ENCODE measurements at regions not wholly inside any gene's neighbourhood (a gene's known extent, or its start where the extent isn't known, plus 50 kb on each side); places are given as distances from the start of the nearest gene placed in this dataset.

GRCh38 chr14:84435820-84436324, 1094.1 kb upstream of the FLRT2 start:
- no peaks in the 10 kb centered on the region for H3K27me3 ChIP-seq (ENCODE audit: control insufficient read depth, insufficient read depth, low read length)

GRCh38 chr14:84436528-84436927, 1093.4 kb upstream of the FLRT2 start:
- Histone ChIP-seq H3K9ac (ENCODE audit: low read length) (no peak overlapping the region), H3K4me3 (ENCODE audit: low read length) (no peak overlapping the region), H3K27ac (ENCODE audit: low read depth, low read length) (no peak overlapping the region), H3K4me1 (ENCODE audit: control insufficient read depth, insufficient read depth, low read length) (no peaks in the 10 kb centered on the region), H3K27me3 (ENCODE audit: control insufficient read depth, insufficient read depth, low read length) (no peaks in the 10 kb centered on the region), H3K36me3 (ENCODE audit: control insufficient read depth, insufficient read depth, low read length) (no peaks in the 10 kb centered on the region)

More at GRCh38 chr14:84435820-84436324, 1094.1 kb upstream of the FLRT2 start:
- Histone ChIP-seq H3K4me3 (ENCODE audit: low read length) (no peak overlapping the region), H3K9ac (ENCODE audit: low read length) (no peak overlapping the region), H3K36me3 (ENCODE audit: control insufficient read depth, insufficient read depth, low read length) (no peaks in the 10 kb centered on the region), H3K27ac (ENCODE audit: low read depth, low read length) (no peak overlapping the region), H3K4me1 (ENCODE audit: control insufficient read depth, insufficient read depth, low read length) (no peaks in the 10 kb centered on the region)

- Histone ChIP-seq H3K36me3 (ENCODE audit: control insufficient read depth, insufficient read depth, low read length) (no peaks in the 10 kb centered on the region), H3K27ac (ENCODE audit: low read depth, low read length) (no peak overlapping the region), H3K27me3 (ENCODE audit: control insufficient read depth, insufficient read depth, low read length) (no peaks in the 10 kb centered on the region), H3K9ac (ENCODE audit: low read length) (no peak overlapping the region), H3K4me3 (ENCODE audit: low read length) (no peak overlapping the region), H3K4me1 (ENCODE audit: control insufficient read depth, insufficient read depth, low read length) (no peaks in the 10 kb centered on the region)
Measured at GRCh38 chr14:84442521-84442920, 1087.4 kb upstream of the FLRT2 start.

DNA sequence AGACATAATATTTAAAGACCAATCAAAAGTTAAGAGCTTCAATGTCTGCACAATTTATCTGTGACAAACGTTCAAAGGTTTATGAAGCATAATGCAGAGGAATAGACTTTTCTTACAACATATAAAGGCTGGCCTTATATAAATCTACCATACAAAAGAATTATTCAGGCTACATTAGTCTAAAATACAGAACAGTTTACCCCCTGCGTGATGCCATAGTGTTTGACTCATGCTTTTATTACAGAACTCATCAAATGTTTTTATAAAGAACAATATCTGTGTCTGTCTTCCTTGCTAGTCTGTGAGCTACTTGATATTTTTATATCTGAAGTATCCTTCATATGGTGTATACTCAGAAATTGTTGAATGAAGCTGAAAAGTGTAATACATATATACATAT, 1084.5 kb upstream of the FLRT2 start:
- H3K4me3 ChIP-seq (ENCODE audit: low read length), result no peak overlapping the region
- H3K27ac ChIP-seq (ENCODE audit: low read depth, low read length), result no peak overlapping the region
- no peak overlapping the region for H3K9ac ChIP-seq (ENCODE audit: low read length)
- peaks cover 3% of the 10 kb centered on the region for H3K4me1 ChIP-seq (ENCODE audit: control insufficient read depth, insufficient read depth, low read length)
- H3K36me3 ChIP-seq (ENCODE audit: control insufficient read depth, insufficient read depth, low read length), result no peaks in the 10 kb centered on the region
- no peaks in the 10 kb centered on the region for H3K27me3 ChIP-seq (ENCODE audit: control insufficient read depth, insufficient read depth, low read length)

DNA sequence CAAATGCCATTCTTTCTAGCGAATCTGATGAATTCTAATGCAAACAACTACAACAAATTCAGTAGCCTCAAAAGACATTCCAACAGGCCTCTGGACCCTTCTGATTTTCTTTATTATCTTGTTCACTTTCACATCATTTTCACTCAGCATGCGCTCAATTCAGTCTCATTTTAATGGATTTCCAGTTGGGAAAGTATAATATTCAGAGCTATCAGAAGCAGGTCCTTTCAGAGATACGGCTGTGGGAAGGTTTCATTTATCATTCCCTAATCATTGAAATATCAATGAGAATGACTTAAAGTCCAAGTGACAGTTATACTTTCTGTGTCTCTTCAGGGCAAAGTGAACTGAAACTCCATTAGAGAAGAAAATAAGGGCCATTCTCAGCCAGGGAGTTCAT, 1083.7 kb upstream of the FLRT2 start:
- Histone ChIP-seq H3K4me3 (ENCODE audit: low read length) (no peak overlapping the region), H3K36me3 (ENCODE audit: control insufficient read depth, insufficient read depth, low read length) (no peaks in the 10 kb centered on the region), H3K27ac (ENCODE audit: low read depth, low read length) (no peak overlapping the region), H3K9ac (ENCODE audit: low read length) (no peak overlapping the region), H3K4me1 (ENCODE audit: control insufficient read depth, insufficient read depth, low read length) (peaks cover 3% of the 10 kb centered on the region), H3K27me3 (ENCODE audit: control insufficient read depth, insufficient read depth, low read length) (no peaks in the 10 kb centered on the region)

DNA sequence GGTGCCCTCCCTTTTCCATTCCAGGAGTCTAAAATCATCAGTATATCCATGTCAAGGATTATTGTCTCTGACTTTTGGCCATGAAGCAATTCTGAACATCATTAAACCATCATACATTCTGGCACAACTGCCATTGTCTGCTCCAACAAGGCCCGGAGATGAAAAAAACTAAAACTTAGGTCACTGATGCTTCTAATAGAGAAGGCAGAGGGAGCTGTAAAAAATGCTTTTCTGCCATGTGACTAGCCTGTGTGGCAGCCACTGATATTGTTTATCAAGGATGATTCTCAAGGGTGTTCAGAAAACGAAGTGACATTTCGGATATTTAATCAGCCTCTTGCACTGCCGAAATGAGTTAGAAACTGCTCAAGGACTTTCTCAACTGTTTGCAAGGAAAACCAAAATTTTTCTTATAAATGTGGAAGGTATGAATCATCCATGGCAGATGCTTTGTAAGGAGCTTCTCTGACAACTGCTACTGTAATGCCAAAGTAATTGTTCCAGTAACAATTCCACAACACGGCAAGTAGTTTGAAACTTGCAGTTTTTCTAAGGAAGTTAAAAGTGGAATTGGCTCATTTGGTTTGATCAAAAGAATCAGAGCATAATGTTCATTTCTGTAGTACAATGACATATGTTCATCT, 1076.5 kb upstream of the FLRT2 start:
- H3K27me3 ChIP-seq (ENCODE audit: control insufficient read depth, insufficient read depth, low read length), result no peaks in the 10 kb centered on the region
- no peak overlapping the region for H3K4me3 ChIP-seq (ENCODE audit: low read length)
- H3K36me3 ChIP-seq (ENCODE audit: control insufficient read depth, insufficient read depth, low read length), result no peaks in the 10 kb centered on the region
- no peak overlapping the region for H3K27ac ChIP-seq (ENCODE audit: low read depth, low read length)
- no peak overlapping the region for H3K9ac ChIP-seq (ENCODE audit: low read length)
- H3K4me1 ChIP-seq (ENCODE audit: control insufficient read depth, insufficient read depth, low read length), result peaks cover 3% of the 10 kb centered on the region

GRCh38 chr14:84454114-84454513, 1075.8 kb upstream of the FLRT2 start:
- no peaks in the 10 kb centered on the region for H3K36me3 ChIP-seq (ENCODE audit: control insufficient read depth, insufficient read depth, low read length)
- peaks cover 3% of the 10 kb centered on the region for H3K4me1 ChIP-seq (ENCODE audit: control insufficient read depth, insufficient read depth, low read length)
- H3K27me3 ChIP-seq (ENCODE audit: control insufficient read depth, insufficient read depth, low read length), result no peaks in the 10 kb centered on the region
- H3K9ac ChIP-seq (ENCODE audit: low read length), result no peak overlapping the region
- H3K27ac ChIP-seq (ENCODE audit: low read depth, low read length), result no peak overlapping the region
- no peak overlapping the region for H3K4me3 ChIP-seq (ENCODE audit: low read length)

DNA sequence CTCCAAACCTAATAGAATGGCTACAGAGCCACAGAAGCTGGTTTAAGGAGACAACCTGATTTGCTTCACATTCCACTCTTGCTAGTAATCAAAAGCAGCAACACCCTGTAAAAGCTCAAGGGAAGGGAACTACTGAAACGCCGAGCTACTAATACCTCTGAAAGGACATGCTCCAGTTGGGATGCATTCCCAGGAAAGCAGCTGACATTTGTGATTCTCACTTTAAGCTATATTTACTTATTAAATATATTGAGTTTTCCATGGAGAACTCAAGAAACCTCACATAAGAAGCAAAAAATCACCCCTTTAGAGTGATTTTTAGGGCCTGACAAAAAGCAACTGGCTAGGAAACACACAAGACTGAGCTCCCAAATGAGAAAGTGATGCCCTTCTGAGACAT, 1073.0 kb upstream of the FLRT2 start:
- H3K36me3 ChIP-seq (ENCODE audit: control insufficient read depth, insufficient read depth, low read length), result no peaks in the 10 kb centered on the region

DNA sequence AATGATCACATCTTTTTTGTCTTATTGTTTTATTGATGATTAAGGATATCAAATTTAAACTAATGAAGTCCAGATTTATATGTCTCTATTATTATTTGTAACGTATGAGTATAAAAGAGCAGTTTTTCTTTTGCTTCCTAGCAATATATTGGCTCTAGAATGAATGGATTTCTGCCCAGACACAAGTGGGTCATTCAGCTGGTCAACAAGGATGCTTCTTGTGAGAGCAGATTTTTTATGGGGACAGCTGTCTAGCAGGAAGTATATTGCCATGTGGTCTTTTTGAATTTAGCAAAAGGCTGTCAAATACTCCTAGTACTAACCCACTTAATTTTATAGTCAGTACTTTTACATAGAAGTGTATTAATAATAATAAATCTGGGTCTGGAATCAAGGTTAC, 1071.1 kb upstream of the FLRT2 start:
- Histone ChIP-seq H3K4me3 (ENCODE audit: low read length) (no peak overlapping the region), H3K27me3 (ENCODE audit: control insufficient read depth, insufficient read depth, low read length) (no peaks in the 10 kb centered on the region), H3K4me1 (ENCODE audit: control insufficient read depth, insufficient read depth, low read length) (no peaks in the 10 kb centered on the region)

More for the DNA sequence above, 1073.0 kb upstream of the FLRT2 start:
- Histone ChIP-seq H3K4me1 (ENCODE audit: control insufficient read depth, insufficient read depth, low read length) (no peaks in the 10 kb centered on the region), H3K27ac (ENCODE audit: low read depth, low read length) (no peak overlapping the region), H3K27me3 (ENCODE audit: control insufficient read depth, insufficient read depth, low read length) (no peaks in the 10 kb centered on the region), H3K9ac (ENCODE audit: low read length) (no peak overlapping the region), H3K4me3 (ENCODE audit: low read length) (no peak overlapping the region)

GRCh38 chr14:84465880-84466279, 1064.1 kb upstream of the FLRT2 start:
- H3K4me1 ChIP-seq (ENCODE audit: control insufficient read depth, insufficient read depth, low read length), result no peaks in the 10 kb centered on the region
- no peak overlapping the region for H3K9ac ChIP-seq (ENCODE audit: low read length)
- no peaks in the 10 kb centered on the region for H3K27me3 ChIP-seq (ENCODE audit: control insufficient read depth, insufficient read depth, low read length)
- no peak overlapping the region for H3K4me3 ChIP-seq (ENCODE audit: low read length)
- no peaks in the 10 kb centered on the region for H3K36me3 ChIP-seq (ENCODE audit: control insufficient read depth, insufficient read depth, low read length)
- no peak overlapping the region for H3K27ac ChIP-seq (ENCODE audit: low read depth, low read length)

More for the DNA sequence above, 1071.1 kb upstream of the FLRT2 start:
- H3K9ac ChIP-seq (ENCODE audit: low read length), result no peak overlapping the region
- H3K27ac ChIP-seq (ENCODE audit: low read depth, low read length), result no peak overlapping the region
- H3K36me3 ChIP-seq (ENCODE audit: control insufficient read depth, insufficient read depth, low read length), result no peaks in the 10 kb centered on the region

GRCh38 chr14:84468153-84468552, 1061.8 kb upstream of the FLRT2 start:
- Histone ChIP-seq H3K9ac (ENCODE audit: low read length) (no peak overlapping the region), H3K27me3 (ENCODE audit: control insufficient read depth, insufficient read depth, low read length) (no peaks in the 10 kb centered on the region), H3K4me1 (ENCODE audit: control insufficient read depth, insufficient read depth, low read length) (no peaks in the 10 kb centered on the region), H3K27ac (ENCODE audit: low read depth, low read length) (no peak overlapping the region), H3K4me3 (ENCODE audit: low read length) (no peak overlapping the region), H3K36me3 (ENCODE audit: control insufficient read depth, insufficient read depth, low read length) (no peaks in the 10 kb centered on the region)

DNA sequence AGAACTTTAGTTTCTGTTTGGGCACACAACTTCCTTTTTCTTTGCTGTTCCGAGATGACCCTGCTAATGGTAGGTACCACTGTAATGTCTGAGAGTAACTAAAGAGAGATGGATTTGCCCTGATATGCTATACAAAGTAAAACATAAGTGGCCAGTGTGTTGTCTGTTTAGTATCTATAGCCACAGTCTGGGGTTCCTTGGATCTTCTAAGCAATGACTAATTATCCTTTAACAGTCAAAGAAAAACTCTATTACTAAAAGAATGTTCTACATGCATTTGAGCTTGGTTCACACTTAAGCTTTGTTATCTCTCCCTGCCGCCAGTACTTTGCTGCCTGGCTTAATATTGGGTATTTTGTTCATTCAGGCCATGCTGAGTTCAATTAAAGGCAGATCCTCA, 1051.9 kb upstream of the FLRT2 start:
- H3K4me3 ChIP-seq (ENCODE audit: low read length), result no peak overlapping the region

More for the DNA sequence above, 1051.9 kb upstream of the FLRT2 start:
- no peaks in the 10 kb centered on the region for H3K27me3 ChIP-seq (ENCODE audit: control insufficient read depth, insufficient read depth, low read length)
- H3K9ac ChIP-seq (ENCODE audit: low read length), result no peak overlapping the region
- H3K36me3 ChIP-seq (ENCODE audit: control insufficient read depth, insufficient read depth, low read length), result no peaks in the 10 kb centered on the region
- H3K27ac ChIP-seq (ENCODE audit: low read depth, low read length), result no peak overlapping the region
- no peaks in the 10 kb centered on the region for H3K4me1 ChIP-seq (ENCODE audit: control insufficient read depth, insufficient read depth, low read length)

All from rectal smooth muscle tissue (tissue), 1 donor.